Coronary artery (tissue), 2 donors: ENCODE measurements at regions not wholly inside any gene's neighbourhood (a gene's known extent, or its start where the extent isn't known, plus 50 kb on each side); places are given as distances from the start of the nearest gene placed in this dataset.

ENCODE experiments used
- DNase-seq: peaks from one replicate; pipeline ENCODE4 v3.0.0-alpha.2; 2017; ENCODE audit warnings: low spot score
- H3K27ac ChIP-seq, 2 donors: fragments of 200-600 bp; sonication (generic); one replicate each; pipeline ENCODE4 v1.5.1; 2016 to 2019
- H3K4me3 ChIP-seq: fragments of 200-600 bp; sonication (generic); 2 replicates; pipeline ENCODE4 v1.5.1; 2016; ENCODE audit warnings: mild to moderate bottlenecking, moderate library complexity
- CTCF ChIP-seq: fragments of 200-600 bp; sonication (generic); IDR thresholded peaks from one replicate; pipeline ENCODE4 v1.5.1; 2019; ENCODE audit warnings: antibody characterized with exemption

- no peak overlapping the region for H3K4me3 ChIP-seq
- no peak for TF ChIP-seq CTCF
- H3K27ac ChIP-seq: no peak overlapping the region
- DNase-seq: no peak
Measured at GRCh38 chr2:16452123-16452522, 213.5 kb downstream of the CYRIA start.

GRCh38 chr2:16446706-16447105, 218.9 kb downstream of the CYRIA start:
- no peak for TF ChIP-seq CTCF
- H3K4me3 ChIP-seq: no peak overlapping the region
- H3K27ac ChIP-seq: no peak overlapping the region
- no peak for DNase-seq

GRCh38 chr2:16442971-16443370, 222.7 kb downstream of the CYRIA start:
- H3K4me3 ChIP-seq: no peak overlapping the region
- TF ChIP-seq CTCF: no peak
- H3K27ac ChIP-seq: no peak overlapping the region
- no peak for DNase-seq

GRCh38 chr2:16441431-16441830, 224.2 kb downstream of the CYRIA start:
- H3K27ac ChIP-seq: no peak overlapping the region
- no peak for DNase-seq
- TF ChIP-seq CTCF: no peak
- H3K4me3 ChIP-seq: no peak overlapping the region

- DNase-seq: no peak
- no peak for TF ChIP-seq CTCF
- H3K4me3 ChIP-seq: no peak overlapping the region
- H3K27ac ChIP-seq: no peak overlapping the region
Measured at GRCh38 chr2:16440898-16441297, 224.7 kb downstream of the CYRIA start.

- H3K4me3 ChIP-seq: no peak overlapping the region
- no peak for DNase-seq
- TF ChIP-seq CTCF: no peak
- no peak overlapping the region for H3K27ac ChIP-seq
Measured at GRCh38 chr2:16438613-16439321, 226.9 kb downstream of the CYRIA start.

- Histone ChIP-seq H3K4me3 (no peak overlapping the region), H3K27ac (no peak overlapping the region)
- TF ChIP-seq CTCF: no peak
- no peak for DNase-seq
Measured at GRCh38 chr2:16437189-16437588, 228.4 kb downstream of the CYRIA start.
